OCI-LY1 (cell line): ENCODE measurements at regions not wholly inside any gene's neighbourhood (a gene's known extent, or its start where the extent isn't known, plus 50 kb on each side); places are given as distances from the start of the nearest gene placed in this dataset.

Experiments used
- H2AFZ ChIP-seq: fragments of 200-600 bp; sonication (generic), shearing (Covaris generic); 2 replicates; pipeline ENCODE4 v1.6.0; 2014; ENCODE audit warnings: antibody characterized with exemption, mild to moderate bottlenecking, low read length
- H3F3A ChIP-seq: fragments of 200-600 bp; sonication (generic), shearing (Covaris generic); 2 replicates; pipeline ENCODE4 v1.6.0; 2014; ENCODE audit warnings: mild to moderate bottlenecking, antibody characterized with exemption, low read length, moderate library complexity; ENCODE audit not compliant: insufficient read depth
- H3K27ac ChIP-seq: fragments of 200-600 bp; sonication (generic); 2 replicates; pipeline ENCODE4 v1.5.1; 2014; ENCODE audit warnings: low read length, mixed run types, mild to moderate bottlenecking, low read depth; ENCODE audit not compliant: poor library complexity, severe bottlenecking
- H3K27me3 ChIP-seq: fragments of 200-600 bp; sonication (generic); 2 replicates; pipeline ENCODE4 v1.6.0; 2014; ENCODE audit warnings: antibody characterized with exemption, mild to moderate bottlenecking, low read length, moderate library complexity; ENCODE audit not compliant: insufficient read depth
- H3K36me3 ChIP-seq: fragments of 200-600 bp; sonication (generic); 2 replicates; pipeline ENCODE4 v1.6.1; 2014; ENCODE audit warnings: mild to moderate bottlenecking, antibody characterized with exemption, low read length, moderate library complexity, mixed read lengths; ENCODE audit not compliant: insufficient read depth
- H3K4me1 ChIP-seq: fragments of 200-600 bp; sonication (generic); 2 replicates; pipeline ENCODE4 v1.5.1; 2014; ENCODE audit warnings: mild to moderate bottlenecking, low read length, moderate library complexity; ENCODE audit not compliant: insufficient read depth, severe bottlenecking
- H3K4me2 ChIP-seq: fragments of 200-600 bp; sonication (generic), shearing (Covaris generic); 2 replicates; pipeline ENCODE4 v1.6.1; 2014; ENCODE audit warnings: low read length
- H3K4me3 ChIP-seq: fragments of 200-600 bp; sonication (generic); 2 replicates; pipeline ENCODE4 v1.5.1; 2014; ENCODE audit warnings: low read length, low read depth, mild to moderate bottlenecking, mixed read lengths; ENCODE audit not compliant: poor library complexity, severe bottlenecking
- H3K79me2 ChIP-seq: fragments of 200-600 bp; shearing (Covaris generic); 2 replicates; pipeline ENCODE4 v1.6.1; 2016; ENCODE audit warnings: mixed run types, low read length, mixed read lengths; ENCODE audit not compliant: insufficient read depth
- H3K9ac ChIP-seq: fragments of 200-600 bp; sonication (generic), shearing (Covaris generic); 2 replicates; pipeline ENCODE4 v1.6.1; 2014; ENCODE audit warnings: mild to moderate bottlenecking, low read length, mixed read lengths
- H3K9me2 ChIP-seq: fragments of 200-600 bp; sonication (generic), shearing (Covaris generic); 2 replicates; pipeline ENCODE4 v1.6.1; 2014; ENCODE audit warnings: low read depth, mild to moderate bottlenecking, low read length, mixed read lengths
- H3K9me3 ChIP-seq: fragments of 200-600 bp; shearing (Covaris generic); 2 replicates; pipeline ENCODE4 v1.6.1; 2014; ENCODE audit warnings: low read length, mixed read lengths
- H4K20me1 ChIP-seq: fragments of 200-600 bp; sonication (generic), shearing (Covaris generic); 2 replicates; pipeline ENCODE4 v1.6.0; 2016; ENCODE audit warnings: mild to moderate bottlenecking, low read length; ENCODE audit not compliant: insufficient read depth
- EZH2 ChIP-seq: fragments of 200-600 bp; sonication (generic), shearing (Covaris generic); IDR thresholded peaks from 2 replicates; pipeline ENCODE4 v1.8.0; 2017; ENCODE audit warnings: borderline replicate concordance, mixed run types, mild to moderate bottlenecking, antibody characterized with exemption, low read length, moderate library complexity, mixed read lengths
- TF ChIP-seq, protein P1 (sequence below): fragments of 200-600 bp; sonication (generic), shearing (Covaris generic); IDR thresholded peaks from 2 replicates; pipeline ENCODE4 v1.5.1; 2017; ENCODE audit warnings: mild to moderate bottlenecking, antibody characterized with exemption, low read length, moderate library complexity, mixed read lengths

DNA sequence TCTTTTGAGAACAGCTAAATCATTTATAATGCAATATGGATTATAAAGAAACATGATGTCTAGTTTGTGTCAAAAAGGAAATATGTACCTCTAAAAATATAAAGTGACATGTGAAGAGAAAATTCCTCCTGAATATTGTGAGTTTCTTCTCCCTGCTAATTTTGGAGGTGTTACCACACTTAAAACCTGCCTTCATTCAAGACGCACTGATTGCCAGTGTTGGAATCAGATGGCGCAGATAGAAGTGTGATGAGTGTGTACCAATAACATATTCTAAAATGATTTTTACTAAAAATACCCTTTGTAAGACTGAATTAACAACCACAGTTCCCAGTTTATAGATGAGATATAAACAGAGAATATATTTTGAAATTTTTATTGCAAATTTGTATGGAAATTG is 681.8 kb upstream of the LRATD1 start:
- Histone ChIP-seq H2AFZ (no peak overlapping the region), H3F3A (no peaks in the 10 kb centered on the region), H3K4me2 (no peak overlapping the region), H3K4me3 (no peak overlapping the region), H3K27ac (no peak overlapping the region), H4K20me1 (no peaks in the 10 kb centered on the region), H3K27me3 (no peaks in the 10 kb centered on the region), H3K9me3 (no peaks in the 10 kb centered on the region), H3K79me2 (no peaks in the 10 kb centered on the region), H3K9me2 (no peaks in the 10 kb centered on the region), H3K9ac (no peak overlapping the region), H3K36me3 (no peaks in the 10 kb centered on the region), H3K4me1 (no peaks in the 10 kb centered on the region)
- TF ChIP-seq, protein P1, sequence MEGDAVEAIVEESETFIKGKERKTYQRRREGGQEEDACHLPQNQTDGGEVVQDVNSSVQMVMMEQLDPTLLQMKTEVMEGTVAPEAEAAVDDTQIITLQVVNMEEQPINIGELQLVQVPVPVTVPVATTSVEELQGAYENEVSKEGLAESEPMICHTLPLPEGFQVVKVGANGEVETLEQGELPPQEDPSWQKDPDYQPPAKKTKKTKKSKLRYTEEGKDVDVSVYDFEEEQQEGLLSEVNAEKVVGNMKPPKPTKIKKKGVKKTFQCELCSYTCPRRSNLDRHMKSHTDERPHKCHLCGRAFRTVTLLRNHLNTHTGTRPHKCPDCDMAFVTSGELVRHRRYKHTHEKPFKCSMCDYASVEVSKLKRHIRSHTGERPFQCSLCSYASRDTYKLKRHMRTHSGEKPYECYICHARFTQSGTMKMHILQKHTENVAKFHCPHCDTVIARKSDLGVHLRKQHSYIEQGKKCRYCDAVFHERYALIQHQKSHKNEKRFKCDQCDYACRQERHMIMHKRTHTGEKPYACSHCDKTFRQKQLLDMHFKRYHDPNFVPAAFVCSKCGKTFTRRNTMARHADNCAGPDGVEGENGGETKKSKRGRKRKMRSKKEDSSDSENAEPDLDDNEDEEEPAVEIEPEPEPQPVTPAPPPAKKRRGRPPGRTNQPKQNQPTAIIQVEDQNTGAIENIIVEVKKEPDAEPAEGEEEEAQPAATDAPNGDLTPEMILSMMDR = no peak
- no peak for TF ChIP-seq EZH2

DNA sequence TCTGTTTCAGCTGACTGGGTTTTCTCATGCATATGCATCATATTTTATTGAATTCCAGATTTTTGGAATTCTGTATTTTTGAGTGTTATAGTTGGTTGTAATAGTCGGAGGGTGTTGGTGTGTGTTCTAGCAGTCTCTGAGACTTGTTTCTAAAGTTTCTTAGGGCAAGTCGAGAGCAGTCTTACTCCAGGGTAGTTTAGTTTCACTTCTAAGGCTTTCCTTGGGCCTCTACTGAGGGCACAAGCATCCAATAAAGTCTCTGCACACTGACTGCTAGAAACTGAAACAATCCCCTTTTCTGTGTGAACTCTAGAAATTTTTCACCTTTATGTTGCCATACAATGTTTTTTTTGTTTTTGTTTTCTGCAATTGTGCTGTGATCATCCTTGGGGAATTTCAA is 663.7 kb upstream of the LRATD1 start:
- Histone ChIP-seq H3K27me3 (no peaks in the 10 kb centered on the region), H2AFZ (no peak overlapping the region), H4K20me1 (no peaks in the 10 kb centered on the region), H3K27ac (no peak overlapping the region), H3K79me2 (no peaks in the 10 kb centered on the region), H3K36me3 (no peaks in the 10 kb centered on the region), H3K9me3 (no peaks in the 10 kb centered on the region), H3K4me2 (no peak overlapping the region), H3K4me1 (no peaks in the 10 kb centered on the region), H3K9ac (no peak overlapping the region), H3K9me2 (no peaks in the 10 kb centered on the region), H3F3A (no peaks in the 10 kb centered on the region), H3K4me3 (no peak overlapping the region)
- no peak for TF ChIP-seq EZH2
- TF ChIP-seq, protein P1 = no peak

DNA sequence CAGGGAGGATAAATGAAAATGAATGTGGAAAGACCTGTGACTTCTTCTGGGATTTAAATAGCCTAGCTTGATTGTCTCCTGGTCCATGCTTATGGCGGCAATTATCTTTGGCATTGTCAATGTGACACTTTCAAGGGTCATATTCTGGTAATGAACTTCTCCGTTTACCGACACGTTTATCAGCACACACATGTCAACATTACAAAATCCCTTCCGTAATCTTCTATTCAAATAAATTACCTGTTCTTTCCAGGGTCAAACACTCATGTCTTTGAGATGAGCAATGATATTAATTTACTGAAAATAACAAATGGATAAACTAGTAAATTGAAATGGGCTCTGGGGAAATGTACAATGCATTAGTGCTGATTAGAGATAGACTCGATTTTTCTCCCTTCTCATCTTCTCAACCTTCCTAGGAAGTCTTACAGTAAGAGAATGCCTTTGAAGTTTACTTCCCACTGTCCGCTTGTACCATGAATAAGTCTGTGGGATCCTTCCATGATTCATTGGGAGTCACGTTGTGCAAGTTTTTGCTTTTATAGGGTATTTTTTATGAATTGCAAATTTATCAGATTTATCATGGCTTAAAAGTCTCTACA is 646.3 kb upstream of the LRATD1 start:
- Histone ChIP-seq H3K27ac (no peak overlapping the region), H3K36me3 (no peaks in the 10 kb centered on the region), H4K20me1 (no peaks in the 10 kb centered on the region), H2AFZ (no peak overlapping the region), H3K79me2 (no peaks in the 10 kb centered on the region), H3K4me3 (no peak overlapping the region), H3K4me2 (no peak overlapping the region), H3K9ac (no peak overlapping the region), H3K9me2 (no peaks in the 10 kb centered on the region), H3K9me3 (no peaks in the 10 kb centered on the region), H3F3A (no peaks in the 10 kb centered on the region), H3K4me1 (no peaks in the 10 kb centered on the region), H3K27me3 (no peaks in the 10 kb centered on the region)
- TF ChIP-seq EZH2 = no peak
- TF ChIP-seq, protein P1 = no peak
